AG04449 (cell line): ENCODE measurements at regions not wholly inside any gene's neighbourhood (a gene's known extent, or its start where the extent isn't known, plus 50 kb on each side); places are given as distances from the start of the nearest gene placed in this dataset.

Source experiments
- CTCF ChIA-PET: fragments of 350-600 bp; formaldehyde crosslinking; extraction: SDS; loops from one replicate; lab custom pipeline; 2021; ENCODE audit warnings: antibody characterized with exemption; lab: Yijun Ruan, JAX
- POLR2A ChIA-PET: fragments of 400-600, 350-600 bp; formaldehyde crosslinking; extraction: SDS; loops from one replicate; lab custom pipeline; 2020; ENCODE audit warnings: antibody characterized with exemption, inconsistent platforms; lab: Yijun Ruan, JAX
- DNase-seq: peaks from one replicate; pipeline ENCODE4 v3.0.0-alpha.2; 2010; ENCODE audit warnings: low read depth, low spot score
- H3K4me3 ChIP-seq: 2 replicates; pipeline ENCODE4 v1.5.1; 2011; ENCODE audit warnings: low read depth, mild to moderate bottlenecking, control low read depth, low read length
- TF ChIP-seq, protein P1 (sequence below): IDR thresholded peaks from one replicate; pipeline ENCODE4 v1.5.1; 2011; ENCODE audit warnings: mild to moderate bottlenecking, moderate library complexity, low read length, control low read depth, inconsistent platforms; ENCODE audit not compliant: insufficient read depth; ENCODE audit errors: missing control alignments

DNA sequence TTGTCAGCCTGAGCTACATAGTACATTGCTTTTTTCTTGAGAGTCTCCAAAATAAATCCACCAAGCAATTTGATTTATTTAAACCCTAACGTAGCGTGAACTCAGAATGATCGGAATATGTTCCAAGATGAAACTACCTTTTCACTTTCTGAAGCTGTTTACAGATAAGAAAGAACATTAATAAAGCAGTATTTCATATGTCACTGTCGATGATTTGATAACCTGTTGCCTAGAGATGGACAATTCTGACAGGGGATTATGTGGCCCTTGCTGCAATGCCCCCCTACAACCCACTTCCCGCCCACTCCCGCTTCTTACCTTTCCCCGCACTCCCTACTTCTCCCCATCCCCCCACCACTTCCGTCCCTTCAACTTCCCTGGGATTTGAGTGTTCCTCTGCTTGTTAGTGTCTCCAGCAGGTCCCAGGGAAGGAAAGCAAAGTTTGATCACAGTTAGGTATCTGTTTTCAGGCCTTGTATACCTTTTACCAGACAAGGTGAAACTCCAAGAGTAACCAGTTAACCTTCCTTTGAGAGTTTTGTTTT is 229.2 kb upstream of the HMGA2 start:
- CTCF ChIA-PET = interaction anchor here (0.9 to 1.0 kb wide), 2 partner anchors 17 to 39 kb away, joined by 3 read pairs; no protein-coding TSS in a partner anchor
- TF ChIP-seq, protein P1, sequence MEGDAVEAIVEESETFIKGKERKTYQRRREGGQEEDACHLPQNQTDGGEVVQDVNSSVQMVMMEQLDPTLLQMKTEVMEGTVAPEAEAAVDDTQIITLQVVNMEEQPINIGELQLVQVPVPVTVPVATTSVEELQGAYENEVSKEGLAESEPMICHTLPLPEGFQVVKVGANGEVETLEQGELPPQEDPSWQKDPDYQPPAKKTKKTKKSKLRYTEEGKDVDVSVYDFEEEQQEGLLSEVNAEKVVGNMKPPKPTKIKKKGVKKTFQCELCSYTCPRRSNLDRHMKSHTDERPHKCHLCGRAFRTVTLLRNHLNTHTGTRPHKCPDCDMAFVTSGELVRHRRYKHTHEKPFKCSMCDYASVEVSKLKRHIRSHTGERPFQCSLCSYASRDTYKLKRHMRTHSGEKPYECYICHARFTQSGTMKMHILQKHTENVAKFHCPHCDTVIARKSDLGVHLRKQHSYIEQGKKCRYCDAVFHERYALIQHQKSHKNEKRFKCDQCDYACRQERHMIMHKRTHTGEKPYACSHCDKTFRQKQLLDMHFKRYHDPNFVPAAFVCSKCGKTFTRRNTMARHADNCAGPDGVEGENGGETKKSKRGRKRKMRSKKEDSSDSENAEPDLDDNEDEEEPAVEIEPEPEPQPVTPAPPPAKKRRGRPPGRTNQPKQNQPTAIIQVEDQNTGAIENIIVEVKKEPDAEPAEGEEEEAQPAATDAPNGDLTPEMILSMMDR = no peak
- POLR2A ChIA-PET = no interaction called here
- H3K4me3 ChIP-seq = no peak overlapping the region
- DNase-seq = no peak

DNA sequence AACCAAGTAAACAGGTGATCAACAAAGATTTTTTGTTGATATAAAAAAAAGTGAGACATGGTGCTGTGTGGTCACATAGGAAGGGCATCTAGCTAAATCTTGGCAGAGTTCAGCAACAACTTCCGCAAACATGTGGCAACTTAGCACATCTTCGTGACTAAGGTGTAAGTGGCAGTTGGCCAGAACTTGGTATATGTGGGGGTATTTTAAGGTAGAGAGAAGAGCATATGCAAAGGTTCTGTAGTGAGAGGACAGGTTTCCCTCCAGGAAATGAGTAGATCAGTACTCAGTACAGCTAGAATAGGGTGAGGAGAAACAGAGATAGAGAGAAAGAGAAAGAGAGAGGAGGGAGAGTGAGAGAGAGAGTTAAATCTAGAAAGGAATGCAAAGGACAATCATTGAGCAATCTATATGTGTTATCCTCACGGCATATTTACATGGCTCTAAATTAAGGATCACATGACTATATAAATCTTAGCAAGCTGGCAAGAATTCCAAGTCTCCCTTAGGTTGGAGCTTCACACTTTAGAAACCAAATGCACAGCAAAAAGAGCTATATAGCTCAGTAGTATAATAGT is 227.7 kb upstream of the HMGA2 start:
- no peak for DNase-seq
- CTCF ChIA-PET = no interaction called here
- H3K4me3 ChIP-seq = no peak overlapping the region
- POLR2A ChIA-PET = interaction anchor here (1.0 kb wide), 1 partner anchor 30 kb away, joined by 5 read pairs; no protein-coding TSS in a partner anchor
- TF ChIP-seq, protein P1 = no peak

DNA sequence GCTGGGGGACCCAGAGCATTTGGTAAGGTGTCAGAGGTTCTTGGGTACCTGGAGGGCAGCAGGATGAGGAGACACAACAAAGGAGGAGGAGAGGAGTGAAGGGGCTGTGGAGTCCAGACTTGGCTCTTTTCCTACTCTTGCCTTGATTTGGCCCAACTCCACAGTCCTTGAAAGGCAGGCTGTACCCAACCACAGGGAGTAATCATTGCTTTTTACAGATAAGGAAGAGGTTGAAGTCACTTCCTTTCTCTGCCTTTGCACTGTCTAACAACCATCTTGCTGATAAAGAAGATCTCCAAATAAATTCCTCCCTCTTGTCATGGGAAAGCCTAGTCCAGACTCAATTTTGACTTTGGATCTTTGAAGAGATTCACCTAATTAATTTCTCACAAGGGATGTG is 226.8 kb upstream of the HMGA2 start:
- CTCF ChIA-PET = no interaction called here

DNA sequence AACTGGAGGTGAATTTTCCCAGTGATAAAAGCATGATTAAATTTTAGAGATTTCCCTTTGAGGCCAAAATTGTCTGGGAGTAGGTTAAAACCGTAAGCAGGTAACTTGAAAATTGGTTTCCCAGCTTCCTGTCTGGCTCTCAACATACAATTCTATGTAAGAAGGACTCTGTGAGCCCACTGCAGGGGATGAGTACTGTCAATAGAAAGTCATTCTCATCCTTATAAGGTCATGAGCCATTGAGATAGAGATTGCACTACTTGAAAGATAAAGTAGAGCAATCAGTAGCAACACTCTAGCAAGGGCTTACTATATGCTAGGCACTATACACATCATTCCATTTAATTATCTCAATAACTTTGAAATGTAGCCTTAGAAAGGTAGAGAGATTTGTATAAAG is 225.6 kb upstream of the HMGA2 start:
- CTCF ChIA-PET = interaction anchor here (1.0 to 1.6 kb wide), 2 partner anchors 10 to 42 kb away, joined by 3 to 8 read pairs; no protein-coding TSS in a partner anchor
- TF ChIP-seq, protein P1 = no peak
- POLR2A ChIA-PET = no interaction called here
- no peak for DNase-seq
- no peak overlapping the region for H3K4me3 ChIP-seq

More for the DNA sequence above, 226.8 kb upstream of the HMGA2 start:
- TF ChIP-seq, protein P1 = no peak
- POLR2A ChIA-PET = interaction anchor here (0.6 kb wide), 1 partner anchor 208 kb away, joined by 3 read pairs; no protein-coding TSS in a partner anchor
- H3K4me3 ChIP-seq = no peak overlapping the region
- DNase-seq = no peak

DNA sequence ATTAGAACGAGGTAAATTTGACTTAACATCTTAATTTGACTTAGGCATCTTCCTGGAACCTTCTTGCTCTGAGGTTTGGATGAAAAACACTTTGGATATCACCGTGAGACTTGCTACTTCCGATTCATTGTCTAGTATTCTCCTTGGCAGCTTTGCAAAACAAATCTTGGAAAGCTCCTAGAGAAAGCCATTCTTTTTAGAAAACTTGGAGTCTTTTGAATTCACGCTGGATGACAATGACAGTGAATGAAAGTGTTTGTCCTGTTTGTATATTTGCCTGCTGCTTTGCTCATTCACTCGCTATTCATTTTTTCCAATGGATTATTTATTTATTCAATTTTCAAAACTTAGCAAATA is 222.1 kb upstream of the HMGA2 start:
- ChIA-PET POLR2A (interaction anchor here (0.5 to 2.7 kb wide), 11 partner anchors 9 to 224 kb away, joined by 3 to 27 read pairs (median 6); no protein-coding TSS in a partner anchor), CTCF (interaction anchor here (0.7 to 2.5 kb wide), 56 partner anchors 8 to 508 kb away, joined by 3 to 21 read pairs (median 4); no protein-coding TSS in a partner anchor)
- H3K4me3 ChIP-seq = no peak overlapping the region
- no peak for DNase-seq
- TF ChIP-seq, protein P1 = no peak

DNA sequence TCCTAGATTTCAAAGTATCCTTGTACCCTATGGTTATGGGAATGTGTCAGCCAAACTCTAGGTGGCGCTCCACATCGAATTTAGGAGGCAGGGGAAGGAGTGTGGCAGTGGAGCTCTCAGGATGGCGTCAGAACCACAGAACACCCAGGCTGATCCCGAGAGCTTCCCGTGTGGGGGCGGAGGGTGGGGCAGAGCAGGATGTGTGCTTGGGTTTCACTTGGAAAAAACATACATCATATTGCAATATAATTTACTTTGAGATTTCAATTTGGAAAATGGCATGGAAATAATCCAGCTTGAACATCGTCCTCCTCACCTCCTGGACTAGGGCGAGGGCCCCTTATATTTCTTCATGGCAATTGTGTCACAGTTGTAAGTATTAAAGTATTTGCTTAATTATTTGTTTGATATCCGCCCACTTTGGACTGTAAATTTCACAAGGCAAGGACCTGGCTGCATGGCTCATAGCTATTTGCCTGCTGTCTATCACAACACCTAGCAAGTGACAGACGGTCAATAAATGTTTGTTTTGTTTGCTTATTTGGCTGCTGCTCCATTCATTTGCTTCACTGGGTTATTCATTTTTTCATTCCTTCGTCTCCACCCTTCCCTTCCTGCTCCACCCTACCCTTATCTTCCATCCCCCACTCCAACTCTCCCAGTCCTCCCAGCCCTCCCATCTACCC is 221.5 kb upstream of the HMGA2 start:
- peak overlapping the region; percentile 56 for H3K4me3 ChIP-seq
- TF ChIP-seq, protein P1 = peak; percentile 75
- ChIA-PET CTCF (interaction anchor here (0.6 to 2.5 kb wide), 59 partner anchors 9 to 507 kb away, joined by 3 to 21 read pairs (median 4); no protein-coding TSS in a partner anchor), POLR2A (interaction anchor here (0.5 to 2.7 kb wide), 13 partner anchors 9 to 224 kb away, joined by 3 to 27 read pairs (median 6); no protein-coding TSS in a partner anchor)
- peak; percentile 68 for DNase-seq
